GM13976 (cell line): ENCODE measurements at regions not wholly inside any gene's neighbourhood (a gene's known extent, or its start where the extent isn't known, plus 50 kb on each side); places are given as distances from the start of the nearest gene placed in this dataset.
"Not testable (repeated sequence)": the region's sequence is repeated elsewhere in the genome, so short reads cannot be mapped to it uniquely, and the experiment has no call there.

Experiments used
- DNase-seq: peaks from one replicate; pipeline ENCODE4 v3.0.0; 2012; ENCODE audit warnings: low spot score
- in situ Hi-C: fragments of 300-500 bp; cut with MboI; formaldehyde crosslinking; loops from one replicate; pipeline ENCODE4 v1.12.0; 2022; ENCODE audit warnings: low sequenced_read_pairs, mixed read lengths, inconsistent platforms; ENCODE audit not compliant: unreplicated experiment
- TF ChIP-seq, protein P1 (sequence below): IDR thresholded peaks from 2 replicates; pipeline ENCODE4 v1.5.1; 2012; ENCODE audit warnings: borderline replicate concordance, mild to moderate bottlenecking; ENCODE audit not compliant: insufficient read depth; ENCODE audit errors: extremely low read depth, missing control alignments, control extremely low read depth

DNA sequence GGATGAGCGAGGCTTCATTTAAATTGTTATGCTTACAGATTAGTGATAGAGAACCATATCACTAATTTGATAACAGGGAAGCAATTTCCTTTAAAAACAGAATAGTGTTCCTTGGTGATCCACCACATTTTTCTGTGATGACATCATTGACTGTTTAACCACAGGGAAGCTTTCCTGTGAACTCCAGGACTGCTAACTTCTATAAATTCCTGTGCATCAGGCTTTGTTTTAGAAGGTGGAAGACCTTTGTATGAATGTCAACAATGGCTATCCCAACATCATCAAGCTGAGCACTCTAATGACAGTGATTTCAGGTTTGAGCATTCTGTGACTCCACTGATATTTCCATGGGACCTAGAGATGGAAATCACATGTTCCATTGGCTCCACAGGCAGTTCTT, 177.1 kb downstream of the RMST start:
- in situ Hi-C loops, result no loop called here
- no peak for DNase-seq
- TF ChIP-seq, protein P1, sequence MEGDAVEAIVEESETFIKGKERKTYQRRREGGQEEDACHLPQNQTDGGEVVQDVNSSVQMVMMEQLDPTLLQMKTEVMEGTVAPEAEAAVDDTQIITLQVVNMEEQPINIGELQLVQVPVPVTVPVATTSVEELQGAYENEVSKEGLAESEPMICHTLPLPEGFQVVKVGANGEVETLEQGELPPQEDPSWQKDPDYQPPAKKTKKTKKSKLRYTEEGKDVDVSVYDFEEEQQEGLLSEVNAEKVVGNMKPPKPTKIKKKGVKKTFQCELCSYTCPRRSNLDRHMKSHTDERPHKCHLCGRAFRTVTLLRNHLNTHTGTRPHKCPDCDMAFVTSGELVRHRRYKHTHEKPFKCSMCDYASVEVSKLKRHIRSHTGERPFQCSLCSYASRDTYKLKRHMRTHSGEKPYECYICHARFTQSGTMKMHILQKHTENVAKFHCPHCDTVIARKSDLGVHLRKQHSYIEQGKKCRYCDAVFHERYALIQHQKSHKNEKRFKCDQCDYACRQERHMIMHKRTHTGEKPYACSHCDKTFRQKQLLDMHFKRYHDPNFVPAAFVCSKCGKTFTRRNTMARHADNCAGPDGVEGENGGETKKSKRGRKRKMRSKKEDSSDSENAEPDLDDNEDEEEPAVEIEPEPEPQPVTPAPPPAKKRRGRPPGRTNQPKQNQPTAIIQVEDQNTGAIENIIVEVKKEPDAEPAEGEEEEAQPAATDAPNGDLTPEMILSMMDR, result no peak

- in situ Hi-C loops, result no loop called here
- DNase-seq, result no peak
- TF ChIP-seq, protein P1, result no peak
Observed at GRCh38 chr12:97640826-97641225, 178.2 kb downstream of the RMST start.

DNA sequence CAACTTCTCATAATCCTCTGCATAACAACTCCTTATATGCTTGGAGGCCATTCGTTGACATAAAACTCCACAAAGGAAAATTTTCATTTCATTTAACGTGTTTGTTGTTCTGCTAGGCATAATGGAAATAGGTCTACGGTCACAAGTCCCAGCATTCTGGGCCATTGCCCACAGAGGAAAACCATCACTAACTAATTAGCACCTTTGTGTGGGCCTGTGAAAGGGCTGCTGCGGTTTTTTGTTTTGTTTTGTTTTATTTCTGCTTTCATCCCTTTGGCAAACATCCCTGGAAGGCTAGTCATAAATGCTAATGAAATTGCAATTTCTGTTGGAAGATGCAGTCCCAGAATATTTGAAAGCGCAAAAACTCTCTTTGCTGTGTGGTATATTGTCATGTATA, 180.3 kb downstream of the RMST start:
- DNase-seq, result no peak
- TF ChIP-seq, protein P1, result no peak
- in situ Hi-C loops, result no loop called here

- no peak for DNase-seq
- TF ChIP-seq, protein P1, result no peak
Observed at GRCh38 chr12:97643924-97644323, 181.3 kb downstream of the RMST start.

GRCh38 chr12:97645726-97646125, 183.1 kb downstream of the RMST start:
- TF ChIP-seq, protein P1, result no peak
- in situ Hi-C loops, result no loop called here
- DNase-seq, result no peak

More at GRCh38 chr12:97643924-97644323, 181.3 kb downstream of the RMST start:
- in situ Hi-C loops, result no loop called here

DNA sequence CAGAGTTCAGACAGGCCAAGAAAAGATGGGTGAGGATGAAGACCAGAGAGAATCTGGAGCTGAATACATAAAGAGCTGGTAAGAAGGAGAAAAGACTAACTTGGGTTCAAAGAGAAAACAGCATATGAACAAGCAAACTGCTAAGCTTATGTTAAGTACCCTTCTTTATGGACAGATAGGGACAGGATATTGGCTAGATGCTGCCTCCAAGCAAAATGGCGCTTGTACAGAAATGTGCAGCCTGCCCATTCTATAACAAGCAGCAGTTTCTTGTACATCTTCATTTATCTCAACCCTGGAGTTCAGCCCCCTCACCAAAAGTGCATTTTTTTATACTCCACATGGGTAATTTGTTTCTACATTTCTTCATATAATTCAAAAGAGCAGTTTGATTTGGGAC, 184.5 kb downstream of the RMST start:
- in situ Hi-C loops, result no loop called here
- no peak for DNase-seq
- TF ChIP-seq, protein P1, result no peak

- in situ Hi-C loops, result no loop called here
- TF ChIP-seq, protein P1, result no peak
- no peak for DNase-seq
Observed at GRCh38 chr12:97650242-97650641, 187.6 kb downstream of the RMST start.

GRCh38 chr12:97656548-97656947, 193.9 kb downstream of the RMST start:
- in situ Hi-C loops, DNase-seq: not testable (repeated sequence)
